ENCODE measurements at regions not wholly inside any gene's neighbourhood (a gene's known extent, or its start where the extent isn't known, plus 50 kb on each side); places are given as distances from the start of the nearest gene placed in this dataset.

DNA sequence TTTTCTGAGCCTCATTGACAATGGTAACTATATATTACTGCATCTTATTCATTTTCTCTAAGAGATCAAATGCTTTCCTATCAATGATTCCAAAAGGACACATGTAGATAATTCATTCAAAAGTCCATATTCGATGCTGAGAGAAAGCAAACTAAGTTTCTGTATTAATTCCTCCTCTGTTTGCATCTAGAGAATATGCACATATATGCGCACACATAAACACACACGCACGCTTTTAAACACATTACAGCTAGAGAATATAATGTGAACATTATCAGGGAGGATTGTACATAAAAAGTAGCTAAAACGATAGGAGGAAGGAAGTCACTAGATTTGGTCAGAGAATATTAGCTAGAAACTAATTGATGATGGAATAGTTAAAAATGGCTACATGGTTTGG is 379.0 kb upstream of the NETO1 start (continued):
- TF ChIP-seq TCF7L2 (IDR thresholded peaks at IDR 0.05; ENCODE audit: borderline replicate concordance, extremely low read depth, insufficient read depth, insufficient read length): no peak
- no peak for TF ChIP-seq RAD21 (IDR thresholded peaks at IDR 0.05; ENCODE audit: low read depth)
- TF ChIP-seq, protein P1, sequence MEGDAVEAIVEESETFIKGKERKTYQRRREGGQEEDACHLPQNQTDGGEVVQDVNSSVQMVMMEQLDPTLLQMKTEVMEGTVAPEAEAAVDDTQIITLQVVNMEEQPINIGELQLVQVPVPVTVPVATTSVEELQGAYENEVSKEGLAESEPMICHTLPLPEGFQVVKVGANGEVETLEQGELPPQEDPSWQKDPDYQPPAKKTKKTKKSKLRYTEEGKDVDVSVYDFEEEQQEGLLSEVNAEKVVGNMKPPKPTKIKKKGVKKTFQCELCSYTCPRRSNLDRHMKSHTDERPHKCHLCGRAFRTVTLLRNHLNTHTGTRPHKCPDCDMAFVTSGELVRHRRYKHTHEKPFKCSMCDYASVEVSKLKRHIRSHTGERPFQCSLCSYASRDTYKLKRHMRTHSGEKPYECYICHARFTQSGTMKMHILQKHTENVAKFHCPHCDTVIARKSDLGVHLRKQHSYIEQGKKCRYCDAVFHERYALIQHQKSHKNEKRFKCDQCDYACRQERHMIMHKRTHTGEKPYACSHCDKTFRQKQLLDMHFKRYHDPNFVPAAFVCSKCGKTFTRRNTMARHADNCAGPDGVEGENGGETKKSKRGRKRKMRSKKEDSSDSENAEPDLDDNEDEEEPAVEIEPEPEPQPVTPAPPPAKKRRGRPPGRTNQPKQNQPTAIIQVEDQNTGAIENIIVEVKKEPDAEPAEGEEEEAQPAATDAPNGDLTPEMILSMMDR (IDR thresholded peaks at IDR 0.05 in 2 of 3, conservative IDR thresholded peaks at IDR 0.05 in 1 of 3; ENCODE audit: borderline replicate concordance in 1 of 3, insufficient read depth in 1 of 3, low read depth in 2 of 3, low read length in 2 of 3): no peak

DNA sequence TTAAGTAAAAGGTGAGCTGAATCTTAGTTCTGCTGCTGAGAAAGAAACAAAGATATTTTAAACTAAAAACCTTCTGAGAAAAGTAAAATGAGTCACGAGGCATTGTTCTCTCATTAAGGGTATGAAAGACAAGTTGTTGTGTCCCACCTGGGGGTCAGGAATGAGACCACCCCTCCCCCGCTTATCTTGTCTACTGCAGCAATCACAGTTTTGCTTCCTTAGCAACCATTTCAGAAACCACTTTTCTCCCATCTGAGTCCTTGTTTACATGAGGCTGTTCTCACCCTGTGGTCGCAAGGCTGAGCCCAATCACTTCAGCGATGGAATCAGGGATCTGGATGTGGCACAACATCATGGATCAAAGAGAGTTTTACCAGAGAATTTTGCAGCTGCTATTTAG is 377.6 kb upstream of the NETO1 start:
- intact Hi-C loops (cut with micrococcal nuclease): no loop called here
- no peak overlapping the region for H3K4me2 ChIP-seq (ENCODE audit: low read length)
- H3K9me3 ChIP-seq (ENCODE audit: control insufficient read depth in 1 of 2, insufficient read depth in 1 of 2, low read depth in 1 of 2, low read length in 2 of 2): peaks cover 5 to 14% of the 10 kb centered on the region in 2 experiments; a peak in 2 of 4 replicates
- ATAC-seq (no peak), DNase-seq (ENCODE audit: low read depth, low spot score) (no peak)
- H3K27ac ChIP-seq (ENCODE audit: low read depth, low read length): no peak overlapping the region
- no peaks in the 10 kb centered on the region for H3K36me3 ChIP-seq (ENCODE audit: control insufficient read depth in 1 of 2, insufficient read depth in 2 of 2, low read length in 2 of 2)
- no peak overlapping the region for H2AFZ ChIP-seq (ENCODE audit: low read depth, low read length, poor library complexity, severe bottlenecking)
- ChIA-PET CTCF (no interaction called here), POLR2A (no interaction called here), RAD21 (ENCODE audit: low non-redundant PET in 1 of 2, low total read pairs in 2 of 2, uncharacterized antibody in 2 of 2, unreplicated experiment in 2 of 2) (no interaction called here)
- H3K4me1 ChIP-seq (ENCODE audit: control insufficient read depth in 1 of 2, insufficient read depth in 2 of 2, low read length in 2 of 2): no peaks in the 10 kb centered on the region
- H4K20me1 ChIP-seq (ENCODE audit: insufficient read depth): no peaks in the 10 kb centered on the region
- no TSS peak for BruUV-seq (replicated peaks)
- no peaks in the 10 kb centered on the region for H3K27me3 ChIP-seq (ENCODE audit: insufficient read depth, low read length)
- TF ChIP-seq SRF (IDR thresholded peaks at IDR 0.05; ENCODE audit: low read depth) (no peak), ZNF274 (IDR thresholded peaks at IDR 0.05; ENCODE audit: low read depth, low read length) (no peak), EGR1 (IDR thresholded peaks at IDR 0.05; ENCODE audit: low read depth) (no peak), CBX3 (IDR thresholded peaks at IDR 0.05; ENCODE audit: low read depth) (no peak), JUND (IDR thresholded peaks at IDR 0.05) (no peak), RAD21 (IDR thresholded peaks at IDR 0.05; ENCODE audit: low read depth) (no peak), POLR2A (IDR thresholded peaks at IDR 0.05; ENCODE audit: borderline replicate concordance, extremely low read depth, insufficient read depth, insufficient read length) (no peak), CEBPB (IDR thresholded peaks at IDR 0.05; ENCODE audit: low read depth) (no peak), POLR2AphosphoS5 (IDR thresholded peaks at IDR 0.05; ENCODE audit: low read depth, low read length) (no peak)
- TF ChIP-seq, protein P2, sequence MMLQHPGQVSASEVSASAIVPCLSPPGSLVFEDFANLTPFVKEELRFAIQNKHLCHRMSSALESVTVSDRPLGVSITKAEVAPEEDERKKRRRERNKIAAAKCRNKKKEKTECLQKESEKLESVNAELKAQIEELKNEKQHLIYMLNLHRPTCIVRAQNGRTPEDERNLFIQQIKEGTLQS (IDR thresholded peaks at IDR 0.05): no peak
- TF ChIP-seq, protein P3, sequence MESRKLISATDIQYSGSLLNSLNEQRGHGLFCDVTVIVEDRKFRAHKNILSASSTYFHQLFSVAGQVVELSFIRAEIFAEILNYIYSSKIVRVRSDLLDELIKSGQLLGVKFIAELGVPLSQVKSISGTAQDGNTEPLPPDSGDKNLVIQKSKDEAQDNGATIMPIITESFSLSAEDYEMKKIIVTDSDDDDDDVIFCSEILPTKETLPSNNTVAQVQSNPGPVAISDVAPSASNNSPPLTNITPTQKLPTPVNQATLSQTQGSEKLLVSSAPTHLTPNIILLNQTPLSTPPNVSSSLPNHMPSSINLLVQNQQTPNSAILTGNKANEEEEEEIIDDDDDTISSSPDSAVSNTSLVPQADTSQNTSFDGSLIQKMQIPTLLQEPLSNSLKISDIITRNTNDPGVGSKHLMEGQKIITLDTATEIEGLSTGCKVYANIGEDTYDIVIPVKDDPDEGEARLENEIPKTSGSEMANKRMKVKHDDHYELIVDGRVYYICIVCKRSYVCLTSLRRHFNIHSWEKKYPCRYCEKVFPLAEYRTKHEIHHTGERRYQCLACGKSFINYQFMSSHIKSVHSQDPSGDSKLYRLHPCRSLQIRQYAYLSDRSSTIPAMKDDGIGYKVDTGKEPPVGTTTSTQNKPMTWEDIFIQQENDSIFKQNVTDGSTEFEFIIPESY (IDR thresholded peaks at IDR 0.05; ENCODE audit: extremely low read depth, insufficient replicate concordance, low read length): no peak
- TF ChIP-seq, protein P4, sequence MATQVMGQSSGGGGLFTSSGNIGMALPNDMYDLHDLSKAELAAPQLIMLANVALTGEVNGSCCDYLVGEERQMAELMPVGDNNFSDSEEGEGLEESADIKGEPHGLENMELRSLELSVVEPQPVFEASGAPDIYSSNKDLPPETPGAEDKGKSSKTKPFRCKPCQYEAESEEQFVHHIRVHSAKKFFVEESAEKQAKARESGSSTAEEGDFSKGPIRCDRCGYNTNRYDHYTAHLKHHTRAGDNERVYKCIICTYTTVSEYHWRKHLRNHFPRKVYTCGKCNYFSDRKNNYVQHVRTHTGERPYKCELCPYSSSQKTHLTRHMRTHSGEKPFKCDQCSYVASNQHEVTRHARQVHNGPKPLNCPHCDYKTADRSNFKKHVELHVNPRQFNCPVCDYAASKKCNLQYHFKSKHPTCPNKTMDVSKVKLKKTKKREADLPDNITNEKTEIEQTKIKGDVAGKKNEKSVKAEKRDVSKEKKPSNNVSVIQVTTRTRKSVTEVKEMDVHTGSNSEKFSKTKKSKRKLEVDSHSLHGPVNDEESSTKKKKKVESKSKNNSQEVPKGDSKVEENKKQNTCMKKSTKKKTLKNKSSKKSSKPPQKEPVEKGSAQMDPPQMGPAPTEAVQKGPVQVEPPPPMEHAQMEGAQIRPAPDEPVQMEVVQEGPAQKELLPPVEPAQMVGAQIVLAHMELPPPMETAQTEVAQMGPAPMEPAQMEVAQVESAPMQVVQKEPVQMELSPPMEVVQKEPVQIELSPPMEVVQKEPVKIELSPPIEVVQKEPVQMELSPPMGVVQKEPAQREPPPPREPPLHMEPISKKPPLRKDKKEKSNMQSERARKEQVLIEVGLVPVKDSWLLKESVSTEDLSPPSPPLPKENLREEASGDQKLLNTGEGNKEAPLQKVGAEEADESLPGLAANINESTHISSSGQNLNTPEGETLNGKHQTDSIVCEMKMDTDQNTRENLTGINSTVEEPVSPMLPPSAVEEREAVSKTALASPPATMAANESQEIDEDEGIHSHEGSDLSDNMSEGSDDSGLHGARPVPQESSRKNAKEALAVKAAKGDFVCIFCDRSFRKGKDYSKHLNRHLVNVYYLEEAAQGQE (IDR thresholded peaks at IDR 0.05; ENCODE audit: low read depth): no peak
- H3K9me2 ChIP-seq (ENCODE audit: insufficient read depth): no peaks in the 10 kb centered on the region
- no peaks in the 10 kb centered on the region for H3K79me2 ChIP-seq (ENCODE audit: insufficient read depth, low read length)
- H3K4me3 ChIP-seq (replicated peaks in 1 of 2; ENCODE audit: low read depth in 1 of 2, low read length in 2 of 2): no peak overlapping the region
- no peak overlapping the region for H3K9ac ChIP-seq (ENCODE audit: low read length)
